B cell (primary cell): ENCODE measurements at regions not wholly inside any gene's neighbourhood (a gene's known extent, or its start where the extent isn't known, plus 50 kb on each side); places are given as distances from the start of the nearest gene placed in this dataset.

Experiments
- EZH2 ChIP-seq: IDR thresholded peaks from 2 replicates; pipeline ENCODE4 v1.6.1; 2012; ENCODE audit warnings: borderline replicate concordance, low read depth, mild to moderate bottlenecking, moderate library complexity, low read length; ENCODE audit not compliant: insufficient read depth, poor library complexity, severe bottlenecking
- TF ChIP-seq, protein P1 (sequence below): fragments of 200-600 bp; IDR thresholded peaks from one replicate; pipeline ENCODE4 v1.8.0; 2022; ENCODE audit warnings: antibody characterized with exemption, mild to moderate bottlenecking

DNA sequence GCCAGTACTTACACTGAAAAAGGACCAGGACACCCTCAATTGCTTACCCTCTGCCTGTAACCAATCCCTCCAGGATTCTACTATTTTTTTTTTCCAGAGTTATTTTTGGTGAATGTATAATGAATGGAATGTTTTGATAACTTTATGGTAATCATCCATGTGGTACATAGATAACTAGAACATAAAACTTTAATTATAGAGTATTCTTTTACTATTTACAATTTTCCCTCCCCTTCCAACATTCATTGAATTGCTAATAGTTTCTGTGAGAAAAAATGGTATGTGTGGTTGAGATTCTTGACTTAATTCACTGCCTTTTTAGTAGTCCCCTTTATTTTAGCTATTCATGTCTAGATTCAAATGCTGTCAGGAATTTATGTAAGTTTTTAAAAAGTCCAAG, 164.6 kb downstream of the CYYR1 start:
- TF ChIP-seq, protein P1, sequence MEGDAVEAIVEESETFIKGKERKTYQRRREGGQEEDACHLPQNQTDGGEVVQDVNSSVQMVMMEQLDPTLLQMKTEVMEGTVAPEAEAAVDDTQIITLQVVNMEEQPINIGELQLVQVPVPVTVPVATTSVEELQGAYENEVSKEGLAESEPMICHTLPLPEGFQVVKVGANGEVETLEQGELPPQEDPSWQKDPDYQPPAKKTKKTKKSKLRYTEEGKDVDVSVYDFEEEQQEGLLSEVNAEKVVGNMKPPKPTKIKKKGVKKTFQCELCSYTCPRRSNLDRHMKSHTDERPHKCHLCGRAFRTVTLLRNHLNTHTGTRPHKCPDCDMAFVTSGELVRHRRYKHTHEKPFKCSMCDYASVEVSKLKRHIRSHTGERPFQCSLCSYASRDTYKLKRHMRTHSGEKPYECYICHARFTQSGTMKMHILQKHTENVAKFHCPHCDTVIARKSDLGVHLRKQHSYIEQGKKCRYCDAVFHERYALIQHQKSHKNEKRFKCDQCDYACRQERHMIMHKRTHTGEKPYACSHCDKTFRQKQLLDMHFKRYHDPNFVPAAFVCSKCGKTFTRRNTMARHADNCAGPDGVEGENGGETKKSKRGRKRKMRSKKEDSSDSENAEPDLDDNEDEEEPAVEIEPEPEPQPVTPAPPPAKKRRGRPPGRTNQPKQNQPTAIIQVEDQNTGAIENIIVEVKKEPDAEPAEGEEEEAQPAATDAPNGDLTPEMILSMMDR, result no peak
- TF ChIP-seq EZH2, result no peak
